HL-60 (cell line): ENCODE measurements at regions not wholly inside any gene's neighbourhood (a gene's known extent, or its start where the extent isn't known, plus 50 kb on each side); places are given as distances from the start of the nearest gene placed in this dataset.

Source experiments
- DNase-seq, 2 experiments: peaks; one replicate each; pipeline ENCODE4 v3.0.0-alpha.2; 2010 to 2020; ENCODE audit warnings: low read depth in 1 of 2, low spot score in 1 of 2
- H3K27ac ChIP-seq: fragments of 250-450 bp; sonication (Bioruptor Pico); replicated peaks from 2 replicates; pipeline ENCODE4 v1.5.1; 2020; ENCODE audit warnings: mild to moderate bottlenecking, moderate library complexity
- H3K27me3 ChIP-seq: fragments of 250-450 bp; sonication (Bioruptor Pico); 2 replicates; pipeline ENCODE4 v1.5.1; 2021; ENCODE audit warnings: mild to moderate bottlenecking, moderate library complexity; ENCODE audit not compliant: insufficient read depth, poor library complexity, severe bottlenecking
- H3K4me3 ChIP-seq: replicated peaks from 2 replicates; pipeline ENCODE4 v1.5.1; 2011; ENCODE audit warnings: mild to moderate bottlenecking, control low read depth, low read length; ENCODE audit not compliant: insufficient read depth
- GABPA ChIP-seq: IDR thresholded peaks from 2 replicates; pipeline ENCODE4 v1.6.1; 2012; ENCODE audit warnings: low read depth
- POLR2AphosphoS5 ChIP-seq: IDR thresholded peaks from 2 replicates; pipeline ENCODE4 v1.6.1; 2012; ENCODE audit warnings: low read depth
- SPI1 ChIP-seq: IDR thresholded peaks from 2 replicates; pipeline ENCODE4 v1.6.1; 2012; ENCODE audit warnings: low read depth, mild to moderate bottlenecking, borderline replicate concordance
- TF ChIP-seq, protein P1 (sequence below): IDR thresholded peaks from one replicate; pipeline ENCODE4 v1.5.1; 2011; ENCODE audit warnings: low read length, control low read depth, inconsistent platforms; ENCODE audit not compliant: insufficient read depth
- TF ChIP-seq, protein P2 (sequence below): IDR thresholded peaks from 2 replicates; pipeline ENCODE4 v1.6.1; 2012; ENCODE audit warnings: low read depth; ENCODE audit not compliant: insufficient replicate concordance

DNA sequence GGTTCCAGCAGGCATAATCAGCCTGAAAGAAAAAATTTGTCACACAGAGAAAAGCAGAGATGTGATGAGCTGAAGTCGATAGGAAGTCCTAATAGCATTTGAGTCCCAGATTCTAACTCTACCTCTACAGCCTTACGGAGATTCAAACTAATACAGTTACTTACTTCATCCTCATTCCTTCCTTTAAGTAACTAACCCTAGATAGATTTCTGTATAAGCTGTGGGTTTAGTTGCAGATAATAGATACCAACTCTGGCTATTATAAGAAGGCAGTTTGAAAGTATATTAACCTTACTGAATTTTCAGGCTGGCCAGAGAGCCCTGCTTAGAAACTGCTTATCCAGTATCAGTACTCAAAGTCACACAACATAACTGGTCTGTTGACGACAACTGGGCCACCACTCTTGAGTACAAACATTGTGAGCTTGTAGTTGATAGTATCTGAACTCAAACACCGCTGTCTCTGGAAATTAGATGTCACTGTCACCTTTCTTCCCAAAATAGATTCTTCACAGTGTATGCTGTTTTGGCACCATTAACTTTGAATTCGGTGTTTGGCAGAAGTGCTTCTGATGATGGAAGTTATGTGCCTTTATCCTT, 484.3 kb downstream of the DIPK2A start:
- Histone ChIP-seq H3K27ac (no peak overlapping the region), H3K27me3 (no peaks in the 10 kb centered on the region), H3K4me3 (no peak overlapping the region)
- DNase-seq = no peak
- no peak for TF ChIP-seq SPI1
- TF ChIP-seq GABPA = no peak
- TF ChIP-seq, protein P1, sequence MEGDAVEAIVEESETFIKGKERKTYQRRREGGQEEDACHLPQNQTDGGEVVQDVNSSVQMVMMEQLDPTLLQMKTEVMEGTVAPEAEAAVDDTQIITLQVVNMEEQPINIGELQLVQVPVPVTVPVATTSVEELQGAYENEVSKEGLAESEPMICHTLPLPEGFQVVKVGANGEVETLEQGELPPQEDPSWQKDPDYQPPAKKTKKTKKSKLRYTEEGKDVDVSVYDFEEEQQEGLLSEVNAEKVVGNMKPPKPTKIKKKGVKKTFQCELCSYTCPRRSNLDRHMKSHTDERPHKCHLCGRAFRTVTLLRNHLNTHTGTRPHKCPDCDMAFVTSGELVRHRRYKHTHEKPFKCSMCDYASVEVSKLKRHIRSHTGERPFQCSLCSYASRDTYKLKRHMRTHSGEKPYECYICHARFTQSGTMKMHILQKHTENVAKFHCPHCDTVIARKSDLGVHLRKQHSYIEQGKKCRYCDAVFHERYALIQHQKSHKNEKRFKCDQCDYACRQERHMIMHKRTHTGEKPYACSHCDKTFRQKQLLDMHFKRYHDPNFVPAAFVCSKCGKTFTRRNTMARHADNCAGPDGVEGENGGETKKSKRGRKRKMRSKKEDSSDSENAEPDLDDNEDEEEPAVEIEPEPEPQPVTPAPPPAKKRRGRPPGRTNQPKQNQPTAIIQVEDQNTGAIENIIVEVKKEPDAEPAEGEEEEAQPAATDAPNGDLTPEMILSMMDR = no peak
- TF ChIP-seq, protein P2, sequence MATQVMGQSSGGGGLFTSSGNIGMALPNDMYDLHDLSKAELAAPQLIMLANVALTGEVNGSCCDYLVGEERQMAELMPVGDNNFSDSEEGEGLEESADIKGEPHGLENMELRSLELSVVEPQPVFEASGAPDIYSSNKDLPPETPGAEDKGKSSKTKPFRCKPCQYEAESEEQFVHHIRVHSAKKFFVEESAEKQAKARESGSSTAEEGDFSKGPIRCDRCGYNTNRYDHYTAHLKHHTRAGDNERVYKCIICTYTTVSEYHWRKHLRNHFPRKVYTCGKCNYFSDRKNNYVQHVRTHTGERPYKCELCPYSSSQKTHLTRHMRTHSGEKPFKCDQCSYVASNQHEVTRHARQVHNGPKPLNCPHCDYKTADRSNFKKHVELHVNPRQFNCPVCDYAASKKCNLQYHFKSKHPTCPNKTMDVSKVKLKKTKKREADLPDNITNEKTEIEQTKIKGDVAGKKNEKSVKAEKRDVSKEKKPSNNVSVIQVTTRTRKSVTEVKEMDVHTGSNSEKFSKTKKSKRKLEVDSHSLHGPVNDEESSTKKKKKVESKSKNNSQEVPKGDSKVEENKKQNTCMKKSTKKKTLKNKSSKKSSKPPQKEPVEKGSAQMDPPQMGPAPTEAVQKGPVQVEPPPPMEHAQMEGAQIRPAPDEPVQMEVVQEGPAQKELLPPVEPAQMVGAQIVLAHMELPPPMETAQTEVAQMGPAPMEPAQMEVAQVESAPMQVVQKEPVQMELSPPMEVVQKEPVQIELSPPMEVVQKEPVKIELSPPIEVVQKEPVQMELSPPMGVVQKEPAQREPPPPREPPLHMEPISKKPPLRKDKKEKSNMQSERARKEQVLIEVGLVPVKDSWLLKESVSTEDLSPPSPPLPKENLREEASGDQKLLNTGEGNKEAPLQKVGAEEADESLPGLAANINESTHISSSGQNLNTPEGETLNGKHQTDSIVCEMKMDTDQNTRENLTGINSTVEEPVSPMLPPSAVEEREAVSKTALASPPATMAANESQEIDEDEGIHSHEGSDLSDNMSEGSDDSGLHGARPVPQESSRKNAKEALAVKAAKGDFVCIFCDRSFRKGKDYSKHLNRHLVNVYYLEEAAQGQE = no peak
- TF ChIP-seq POLR2AphosphoS5 = no peak

DNA sequence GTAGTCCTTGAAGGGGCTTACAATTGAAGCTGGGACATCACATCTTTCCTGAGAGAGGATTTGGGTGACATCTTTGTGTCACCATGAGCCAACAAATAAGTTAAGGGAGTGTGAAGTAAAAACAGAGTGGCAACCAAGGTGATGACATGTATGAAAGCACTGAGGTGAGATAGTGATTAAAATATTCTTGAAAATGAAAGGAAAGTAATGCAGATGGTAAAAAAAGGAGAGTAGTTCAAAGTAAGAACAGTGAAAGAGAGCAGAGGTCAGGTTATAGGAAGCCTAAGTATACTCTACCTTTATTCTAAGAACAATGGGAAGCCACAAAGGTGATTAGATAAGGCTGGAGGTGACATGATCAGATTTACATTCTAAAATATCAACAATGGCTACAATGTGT, 486.1 kb downstream of the DIPK2A start:
- TF ChIP-seq SPI1 (no peak), POLR2AphosphoS5 (no peak), GABPA (no peak)
- TF ChIP-seq, protein P1 = no peak
- TF ChIP-seq, protein P2 = no peak
- Histone ChIP-seq H3K27ac (no peak overlapping the region), H3K4me3 (no peak overlapping the region), H3K27me3 (no peaks in the 10 kb centered on the region)
- DNase-seq = no peak

DNA sequence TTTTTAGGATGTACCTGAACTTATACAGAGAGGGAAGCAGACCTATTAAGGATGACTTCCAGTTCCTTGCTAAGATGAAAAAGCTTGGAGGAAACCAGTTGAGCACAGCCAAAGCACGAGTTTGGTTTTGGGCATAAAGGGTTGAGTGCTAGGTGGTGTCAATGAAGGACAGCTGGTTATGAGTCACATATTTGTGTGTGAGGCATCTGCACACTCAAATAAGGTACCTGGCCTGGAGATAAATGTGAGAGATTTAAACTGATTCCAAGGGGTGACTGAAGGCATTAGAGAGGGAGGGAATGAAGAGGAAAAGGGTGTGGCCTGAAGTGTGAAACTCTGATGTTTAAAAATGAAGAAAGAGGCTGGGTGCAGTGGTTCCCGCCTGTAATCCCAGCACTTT, 486.7 kb downstream of the DIPK2A start:
- Histone ChIP-seq H3K4me3 (no peak overlapping the region), H3K27me3 (no peaks in the 10 kb centered on the region), H3K27ac (no peak overlapping the region)
- TF ChIP-seq SPI1 (no peak), POLR2AphosphoS5 (no peak), GABPA (no peak)
- TF ChIP-seq, protein P2 = no peak
- TF ChIP-seq, protein P1 = no peak
- DNase-seq = no peak
